Non-pigmented ciliary epithelial cell (primary cell): ENCODE measurements at regions not wholly inside any gene's neighbourhood (a gene's known extent, or its start where the extent isn't known, plus 50 kb on each side); places are given as distances from the start of the nearest gene placed in this dataset.
"Not testable (repeated sequence)": the region's sequence is repeated elsewhere in the genome, so short reads cannot be mapped to it uniquely, and the experiment has no call there.

Source experiments
- DNase-seq: peaks from one replicate; pipeline ENCODE4 v3.0.0-alpha.2; 2010; ENCODE audit warnings: low read depth

DNA sequence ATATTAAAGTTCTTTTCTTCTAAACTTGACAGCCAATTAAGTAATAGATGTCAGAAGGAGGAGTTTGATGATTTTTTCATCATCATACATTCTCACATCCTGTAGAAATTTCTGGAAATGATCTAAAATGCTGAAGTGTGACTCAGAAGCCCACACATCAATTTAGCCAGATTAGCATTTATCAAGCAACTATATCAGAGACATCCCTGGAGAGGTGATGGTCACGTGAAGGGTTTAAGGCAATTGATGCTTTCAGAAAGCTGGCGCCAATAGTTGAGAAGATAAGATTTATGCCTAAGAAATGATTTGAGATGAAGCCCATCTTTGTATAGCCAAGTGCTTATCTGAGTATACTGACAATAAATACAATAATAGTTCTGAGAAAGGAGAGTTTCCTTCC lies 162.9 kb upstream of the RORB start:
- no peak for DNase-seq

DNA sequence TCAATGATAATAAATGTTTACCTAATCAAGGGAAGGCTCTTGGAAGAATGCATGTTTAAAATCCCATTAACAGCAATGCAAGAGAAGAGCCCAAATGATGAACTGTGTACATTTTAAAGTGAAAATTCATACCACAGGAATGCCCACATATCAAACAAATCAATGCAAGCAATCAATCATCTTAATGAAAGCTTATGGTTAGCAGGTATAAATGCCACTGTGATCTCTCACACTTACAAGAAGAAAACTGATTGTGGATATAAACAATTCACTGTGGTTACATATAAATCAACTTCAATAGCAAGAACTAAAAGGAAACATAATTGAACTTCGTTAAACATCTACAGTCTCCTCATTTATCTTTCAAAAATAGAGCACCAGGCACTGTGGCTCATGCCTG lies 161.0 kb upstream of the RORB start:
- no peak for DNase-seq

- no peak for DNase-seq
Measured at GRCh38 chr9:74348777-74349176, 148.4 kb upstream of the RORB start.

DNA sequence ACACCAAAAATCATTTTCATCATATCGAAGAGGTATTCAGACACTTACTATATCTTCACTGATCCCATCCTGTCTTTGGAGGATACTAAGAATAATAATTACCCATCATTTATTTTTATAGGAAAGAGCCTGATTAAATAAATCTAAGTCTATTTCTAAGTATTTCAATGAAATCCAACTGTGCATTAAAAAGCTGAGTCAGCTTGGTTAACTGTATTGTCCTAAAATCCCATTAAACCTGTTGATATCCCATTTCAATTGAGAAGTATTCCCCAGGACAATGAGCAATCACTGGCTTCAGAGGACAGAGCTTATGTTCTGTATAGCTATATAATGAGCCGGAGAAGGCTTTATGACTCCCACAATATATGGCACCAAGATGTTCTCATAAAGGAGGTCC lies 142.0 kb upstream of the RORB start:
- no peak for DNase-seq

- DNase-seq, result no peak
Measured at GRCh38 chr9:74357577-74357976, 139.6 kb upstream of the RORB start.

- DNase-seq, result no peak
Measured at GRCh38 chr9:74358959-74359358, 138.2 kb upstream of the RORB start.

DNA sequence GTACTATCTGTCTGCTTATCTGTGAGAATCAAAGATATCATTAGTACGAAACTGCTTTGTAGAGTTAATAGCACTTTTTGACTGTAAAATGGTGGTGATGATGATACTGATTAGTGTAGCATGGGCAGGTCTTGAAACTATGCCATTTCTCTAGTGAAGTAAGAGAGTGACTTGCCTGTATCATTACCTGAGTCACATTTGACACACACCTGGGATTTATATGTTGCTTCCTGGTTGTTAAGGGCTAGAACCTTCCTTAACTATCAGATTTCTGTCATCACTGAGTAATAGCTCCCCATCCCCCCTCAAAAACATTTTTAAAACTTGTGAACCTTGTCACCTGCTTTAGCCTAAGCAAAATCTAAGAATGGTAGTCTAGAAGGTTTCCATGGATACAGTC lies 135.6 kb upstream of the RORB start:
- no peak for DNase-seq

GRCh38 chr9:74362423-74362822 lies 134.7 kb upstream of the RORB start:
- DNase-seq, result no peak

- DNase-seq, result no peak
Measured at GRCh38 chr9:74366111-74366510, 131.0 kb upstream of the RORB start.

- no peak for DNase-seq
Measured at GRCh38 chr9:74369844-74370243, 127.3 kb upstream of the RORB start.

GRCh38 chr9:74373348-74373747 lies 123.8 kb upstream of the RORB start:
- no peak for DNase-seq

DNA sequence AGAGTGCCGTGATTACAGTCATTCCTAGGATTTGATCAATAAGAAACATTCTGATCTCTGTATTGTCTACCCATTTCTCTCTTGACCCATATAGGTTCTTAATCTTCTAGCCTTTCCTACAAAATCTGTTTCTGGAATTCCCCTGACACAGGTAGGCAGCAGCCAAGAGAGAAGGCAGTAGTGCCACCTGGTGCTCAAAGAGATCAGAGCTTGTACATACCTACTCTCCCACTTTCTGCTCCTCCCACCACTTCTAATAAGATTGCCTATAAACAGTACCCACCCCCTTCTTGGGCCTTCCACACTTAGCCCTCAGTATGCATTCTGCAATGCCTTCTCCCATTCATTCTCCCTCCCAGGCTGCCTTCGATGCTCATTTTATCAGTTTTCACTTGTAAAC lies 117.4 kb upstream of the RORB start:
- peak; percentile 13 for DNase-seq

DNA sequence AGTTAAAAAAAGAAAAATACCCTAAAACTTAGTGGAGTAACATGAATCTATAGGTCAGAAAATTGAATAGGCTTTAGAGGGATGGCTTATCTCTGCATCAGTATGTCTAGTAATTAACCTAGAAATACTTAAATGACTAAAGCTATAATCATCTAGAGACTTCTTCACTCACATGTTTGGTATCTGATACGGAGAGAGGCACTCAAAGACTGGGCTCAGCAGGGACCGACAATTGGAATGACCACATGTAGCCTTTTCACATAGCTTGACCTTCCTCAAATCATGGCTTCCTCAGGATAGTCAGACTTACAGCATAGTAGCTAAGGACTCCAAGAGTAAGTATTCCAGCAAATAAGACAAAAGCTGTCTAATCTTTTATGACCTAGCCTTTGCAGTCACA lies 105.3 kb upstream of the RORB start:
- DNase-seq, result no peak

- no peak for DNase-seq
Measured at GRCh38 chr9:74403581-74403980, 93.6 kb upstream of the RORB start.

DNA sequence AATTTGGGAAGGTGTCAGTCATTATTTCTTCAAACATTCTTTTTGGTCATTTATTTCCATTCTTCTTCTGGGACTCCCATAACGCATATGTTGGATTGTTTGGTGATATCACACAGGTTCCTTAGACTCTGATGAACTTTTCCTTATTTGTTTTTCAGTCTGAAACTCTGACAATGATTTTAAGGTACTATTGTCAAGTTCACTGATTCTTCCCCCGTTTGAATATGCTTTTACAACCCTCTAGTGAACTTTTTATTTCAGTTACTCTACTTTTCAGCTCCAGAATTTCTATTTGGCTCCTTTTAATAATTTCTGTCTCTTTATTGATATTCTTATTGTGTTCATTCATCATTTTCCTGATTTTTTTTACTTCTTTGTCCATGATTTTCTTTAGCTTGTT lies 92.5 kb upstream of the RORB start:
- DNase-seq, result no peak

DNA sequence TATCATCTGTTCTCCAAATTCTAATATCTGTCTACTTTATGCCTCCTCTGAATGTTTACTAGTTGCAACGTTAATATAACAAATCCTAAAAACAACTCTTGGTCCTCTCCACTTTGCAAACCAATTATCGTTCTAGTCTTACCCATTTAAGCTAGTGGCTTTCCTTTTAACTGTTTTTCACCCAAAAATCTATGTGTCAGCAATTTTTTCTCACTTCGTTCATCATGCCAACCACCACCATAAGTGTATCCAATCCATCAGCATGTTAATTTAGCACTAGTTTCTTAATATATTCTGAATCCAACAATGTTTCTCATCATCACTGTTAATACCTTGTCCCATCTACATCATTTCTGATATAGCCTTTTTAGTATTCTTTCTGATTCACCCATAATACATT lies 90.0 kb upstream of the RORB start:
- no peak for DNase-seq

DNA sequence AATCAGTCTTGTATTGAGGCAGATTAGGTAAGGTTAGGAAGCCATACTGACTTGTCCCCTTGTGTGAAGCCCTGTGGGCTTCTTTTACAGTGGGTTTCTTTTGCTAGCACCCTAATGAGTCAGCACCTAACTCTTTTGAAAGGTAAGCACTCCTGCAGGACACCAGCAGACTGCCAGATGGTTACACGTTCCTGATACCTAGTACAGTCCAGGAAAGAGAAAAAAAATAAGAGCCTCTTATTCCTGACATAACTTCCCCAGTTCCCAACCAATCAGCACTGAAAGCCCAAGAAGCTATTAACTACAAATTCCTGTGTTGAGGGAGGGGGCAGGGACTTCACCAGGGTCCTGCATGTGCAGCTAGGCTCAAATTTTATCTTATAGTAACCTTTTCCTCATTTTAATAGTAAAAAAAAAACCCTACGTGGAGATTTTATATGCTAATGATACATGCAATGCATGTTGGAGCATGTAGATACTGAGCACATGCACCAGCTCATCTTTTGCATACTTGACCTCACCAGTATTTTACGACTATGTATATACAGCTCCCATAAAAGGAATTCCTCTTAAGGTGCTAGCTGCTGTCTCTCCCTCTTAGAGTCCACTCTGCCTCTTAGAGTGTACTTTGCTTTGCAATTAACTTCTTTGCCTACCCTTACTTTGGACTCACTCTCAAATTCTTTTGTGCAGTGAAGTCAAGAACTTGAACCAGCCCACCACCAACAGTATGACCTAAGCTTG lies 84.7 kb upstream of the RORB start:
- DNase-seq, result no peak

GRCh38 chr9:74413876-74414275 lies 83.3 kb upstream of the RORB start:
- no peak for DNase-seq

GRCh38 chr9:74414325-74414724 lies 82.8 kb upstream of the RORB start:
- DNase-seq, result no peak

- no peak for DNase-seq
Measured at GRCh38 chr9:74415995-74416394, 81.1 kb upstream of the RORB start.

GRCh38 chr9:74424488-74424887 lies 72.6 kb upstream of the RORB start:
- not testable (repeated sequence) for DNase-seq

GRCh38 chr9:74431467-74431866 lies 65.7 kb upstream of the RORB start:
- DNase-seq, result no peak

- DNase-seq, result no peak
Measured at GRCh38 chr9:74443036-74443750, 53.9 kb upstream of the RORB start.

- DNase-seq, result no peak
Measured at GRCh38 chr9:74444369-74444768, 52.8 kb upstream of the RORB start.
